HG03159 (cell line): ENCODE measurements at regions not wholly inside any gene's neighbourhood (a gene's known extent, or its start where the extent isn't known, plus 50 kb on each side); places are given as distances from the start of the nearest gene placed in this dataset.
"Not testable (repeated sequence)": the region's sequence is repeated elsewhere in the genome, so short reads cannot be mapped to it uniquely, and the experiment has no call there.

Experiments used
- ATAC-seq: cut with Tn5 transposase; IDR thresholded peaks from one replicate; pipeline ENCODE4 v1.9.1; 2021; ENCODE audit warnings: mild to moderate bottlenecking, moderate library complexity; ENCODE audit not compliant: unreplicated experiment

- ATAC-seq, result no peak
These were observed 97.4 kb upstream of the ELOVL5 start for GRCh38 chr6:53446151-53446550.

- no peak for ATAC-seq
These were observed 93.0 kb upstream of the ELOVL5 start for GRCh38 chr6:53441761-53442160.

- ATAC-seq, result no peak
These were observed 92.3 kb upstream of the ELOVL5 start for GRCh38 chr6:53441035-53441493.

- ATAC-seq, result no peak
These were observed 91.7 kb upstream of the ELOVL5 start for GRCh38 chr6:53440336-53440945.

- ATAC-seq, result no peak
These were observed 90.8 kb upstream of the ELOVL5 start for GRCh38 chr6:53439556-53439955.

GRCh38 chr6:53437557-53438202 lies 88.9 kb upstream of the ELOVL5 start:
- peak; percentile 48 for ATAC-seq

GRCh38 chr6:53436526-53437303 lies 88.0 kb upstream of the ELOVL5 start:
- no peak for ATAC-seq

- ATAC-seq, result no peak
These were observed 85.2 kb upstream of the ELOVL5 start for GRCh38 chr6:53433951-53434285.

- no peak for ATAC-seq
These were observed 84.7 kb upstream of the ELOVL5 start for GRCh38 chr6:53433261-53433950.

- ATAC-seq, result no peak
These were observed 83.8 kb upstream of the ELOVL5 start for GRCh38 chr6:53432318-53433161.

GRCh38 chr6:53431704-53432103 lies 83.0 kb upstream of the ELOVL5 start:
- ATAC-seq, result no peak

GRCh38 chr6:53429401-53429800 lies 80.7 kb upstream of the ELOVL5 start:
- no peak for ATAC-seq

- no peak for ATAC-seq
These were observed 80.1 kb upstream of the ELOVL5 start for GRCh38 chr6:53428886-53429285.

- ATAC-seq, result peak; percentile 92
These were observed 78.0 kb upstream of the ELOVL5 start for GRCh38 chr6:53426667-53427270.

GRCh38 chr6:53426117-53426516 lies 77.4 kb upstream of the ELOVL5 start:
- ATAC-seq, result no peak

GRCh38 chr6:53424976-53425718 lies 76.4 kb upstream of the ELOVL5 start:
- no peak for ATAC-seq

GRCh38 chr6:53424300-53424699 lies 75.5 kb upstream of the ELOVL5 start:
- ATAC-seq, result no peak

- not testable (repeated sequence) for ATAC-seq
These were observed 74.8 kb upstream of the ELOVL5 start for GRCh38 chr6:53423560-53423959.

GRCh38 chr6:53419026-53419425 lies 70.3 kb upstream of the ELOVL5 start:
- no peak for ATAC-seq
